ENCODE measurements at regions not wholly inside any gene's neighbourhood (a gene's known extent, or its start where the extent isn't known, plus 50 kb on each side); places are given as distances from the start of the nearest gene placed in this dataset.

GRCh38 chr4:11618666-11619282 lies 190.1 kb upstream of the HS3ST1 start (continued):
- no peak for TF ChIP-seq PRDM6 (tag by site-specific recombination; IDR thresholded peaks at IDR 0.05)
- no peak for TF ChIP-seq ZNF221 (tag by site-specific recombination; IDR thresholded peaks at IDR 0.05; ENCODE audit: borderline replicate concordance)
- TF ChIP-seq KLF10 (tag by site-specific recombination; IDR thresholded peaks at IDR 0.05) = no peak
- TF ChIP-seq CTCF (tag by site-specific recombination; IDR thresholded peaks at IDR 0.05) = no peak
- TF ChIP-seq ZNF19 (tag by site-specific recombination; IDR thresholded peaks at IDR 0.05; ENCODE audit: low read depth) = no peak
- TF ChIP-seq INSM2 (tag by site-specific recombination; IDR thresholded peaks at IDR 0.05) = no peak
- TF ChIP-seq ZNF768 (tag by site-specific recombination; IDR thresholded peaks at IDR 0.05) = no peak
- no peak for TF ChIP-seq ZNF654 (tag by site-specific recombination; IDR thresholded peaks at IDR 0.05; ENCODE audit: low read depth)
- no peak for TF ChIP-seq YY1 (tag by site-specific recombination; IDR thresholded peaks at IDR 0.05)
- no peak for TF ChIP-seq ZNF37A (tag by site-specific recombination; IDR thresholded peaks at IDR 0.05)

- H3K4me1 ChIP-seq (ENCODE audit: control insufficient read depth, insufficient read depth, low read length) = no peaks in the 10 kb centered on the region
- no peak overlapping the region for H3K27ac ChIP-seq (ENCODE audit: extremely low read depth, low read depth, low read length)
- H3K36me3 ChIP-seq (ENCODE audit: control insufficient read depth in 2 of 2, insufficient read depth in 1 of 2, low read length in 2 of 2) = no peaks in the 10 kb centered on the region
- no peak overlapping the region for H3K4me3 ChIP-seq (ENCODE audit: low read depth, low read length)
- CTCF ChIA-PET = interaction anchor here (0.6 kb wide), 1 partner anchor 168 kb away, joined by 3 read pairs; no protein-coding TSS in a partner anchor
- H3K9me3 ChIP-seq (ENCODE audit: control insufficient read depth, insufficient read depth, low read depth, low read length) = no peaks in the 10 kb centered on the region
- POLR2A ChIA-PET = no interaction called here
- TF ChIP-seq ZNF169 (tag by site-specific recombination; IDR thresholded peaks at IDR 0.05) = no peak
- no peak for TF ChIP-seq ZNF560 (tag by site-specific recombination; IDR thresholded peaks at IDR 0.05; ENCODE audit: borderline replicate concordance)
- TF ChIP-seq BCL11A (tag by site-specific recombination; IDR thresholded peaks at IDR 0.05; ENCODE audit: low read depth) = no peak
- TF ChIP-seq GLIS1 (tag by site-specific recombination; IDR thresholded peaks at IDR 0.05) = no peak
- no peak for TF ChIP-seq ZNF645 (tag by site-specific recombination; IDR thresholded peaks at IDR 0.05)
- no peak for TF ChIP-seq ZFP3 (tag by site-specific recombination; IDR thresholded peaks at IDR 0.05; ENCODE audit: low read depth)
- TF ChIP-seq ZNF701 (tag by site-specific recombination; IDR thresholded peaks at IDR 0.05) = no peak
- no peak for TF ChIP-seq ZNF37A (tag by site-specific recombination; IDR thresholded peaks at IDR 0.05)
- no peak for TF ChIP-seq ZNF146 (tag by site-specific recombination; IDR thresholded peaks at IDR 0.05)
- no peak for TF ChIP-seq CTCF (tag by site-specific recombination; IDR thresholded peaks at IDR 0.05)
- TF ChIP-seq YY2 (tag by site-specific recombination; IDR thresholded peaks at IDR 0.05) = no peak
- no peak for TF ChIP-seq ZNF843 (tag by site-specific recombination; IDR thresholded peaks at IDR 0.05)
- TF ChIP-seq ZNF280D (tag by site-specific recombination; IDR thresholded peaks at IDR 0.05) = no peak
- TF ChIP-seq GLI4 (tag by site-specific recombination; IDR thresholded peaks at IDR 0.05) = no peak
- TF ChIP-seq ZBTB1 (tag by site-specific recombination; IDR thresholded peaks at IDR 0.05) = no peak
- no peak for TF ChIP-seq OSR2 (tag by site-specific recombination; IDR thresholded peaks at IDR 0.05)
- no peak for TF ChIP-seq ZNF426 (tag by site-specific recombination; IDR thresholded peaks at IDR 0.05)
- TF ChIP-seq ZNF341 (tag by site-specific recombination; IDR thresholded peaks at IDR 0.05; ENCODE audit: low read depth) = no peak
These were observed 188.2 kb upstream of the HS3ST1 start for GRCh38 chr4:11616856-11617255.
